ENCODE measurements at regions not wholly inside any gene's neighbourhood (a gene's known extent, or its start where the extent isn't known, plus 50 kb on each side); places are given as distances from the start of the nearest gene placed in this dataset.

- Histone ChIP-seq H3K9me3 (no peaks in the 10 kb centered on the region), H3K4me3 (ENCODE audit: low read depth, low read length) (no peak overlapping the region), H3K27me3 (replicated peaks; ENCODE audit: control insufficient read depth, insufficient read depth, low read length) (no peaks in the 10 kb centered on the region; the same call in 1 of the 2 replicates), H3K4me1 (peaks cover 5% of the 10 kb centered on the region; the same call in 1 of the 2 replicates), H3K36me3 (ENCODE audit: control insufficient read depth, insufficient read depth, low read length) (no peaks in the 10 kb centered on the region)
- ChIA-PET CTCF (no interaction called here), POLR2A (no interaction called here)
- TF ChIP-seq CTCF (IDR thresholded peaks at IDR 0.05; ENCODE audit: insufficient read depth in 1 of 2, low read depth in 1 of 2, low read length in 1 of 2, severe bottlenecking in 1 of 2, unreplicated experiment in 1 of 2) = no peak
- H3K36me3 Mint-ChIP-seq (ENCODE audit: insufficient read depth, unreplicated experiment) = no peaks in the 10 kb centered on the region
- no peaks in the 10 kb centered on the region for H3K9me3 Mint-ChIP-seq (ENCODE audit: unreplicated experiment)
- peaks cover 19% of the 10 kb centered on the region for H3K27me3 Mint-ChIP-seq (ENCODE audit: insufficient read depth, unreplicated experiment)
- DNase-seq = no peak
- H3K27ac Mint-ChIP-seq (ENCODE audit: unreplicated experiment) = peak overlapping the region; percentile 35
- H3K4me3 Mint-ChIP-seq (ENCODE audit: unreplicated experiment) = no peak overlapping the region
- no TSS peak for BruUV-seq (replicated peaks)
- intact Hi-C loops (cut with micrococcal nuclease; ENCODE audit: unreplicated experiment) = no loop called here
- no peaks in the 10 kb centered on the region for H3K4me1 Mint-ChIP-seq (ENCODE audit: low read depth, unreplicated experiment)
Measured at GRCh38 chr14:38838979-38839323, 264.1 kb downstream of the SEC23A start.

GRCh38 chr14:38838049-38838978 lies 264.7 kb downstream of the SEC23A start:
- Histone ChIP-seq H3K9me3 (no peaks in the 10 kb centered on the region), H3K4me1 (peaks cover 5% of the 10 kb centered on the region; the same call in 1 of the 2 replicates), H3K4me3 (ENCODE audit: low read depth, low read length) (no peak overlapping the region), H3K36me3 (ENCODE audit: control insufficient read depth, insufficient read depth, low read length) (no peaks in the 10 kb centered on the region), H3K27me3 (replicated peaks; ENCODE audit: control insufficient read depth, insufficient read depth, low read length) (no peaks in the 10 kb centered on the region; the same call in 1 of the 2 replicates)
- Mint-ChIP-seq H3K4me1 (ENCODE audit: low read depth, unreplicated experiment) (no peaks in the 10 kb centered on the region), H3K36me3 (ENCODE audit: insufficient read depth, unreplicated experiment) (no peaks in the 10 kb centered on the region), H3K27me3 (ENCODE audit: insufficient read depth, unreplicated experiment) (peaks cover 19% of the 10 kb centered on the region), H3K4me3 (ENCODE audit: unreplicated experiment) (no peak overlapping the region), H3K27ac (ENCODE audit: unreplicated experiment) (peak overlapping the region; percentile 35), H3K9me3 (ENCODE audit: unreplicated experiment) (no peaks in the 10 kb centered on the region)
- CTCF ChIA-PET = no interaction called here
- BruUV-seq (replicated peaks) = no TSS peak
- POLR2A ChIA-PET = no interaction called here
- intact Hi-C loops (cut with micrococcal nuclease; ENCODE audit: unreplicated experiment) = no loop called here
- no peak for TF ChIP-seq CTCF (IDR thresholded peaks at IDR 0.05; ENCODE audit: insufficient read depth in 1 of 2, low read depth in 1 of 2, low read length in 1 of 2, severe bottlenecking in 1 of 2, unreplicated experiment in 1 of 2)
- no peak for DNase-seq

- Histone ChIP-seq H3K36me3 (ENCODE audit: control insufficient read depth, insufficient read depth, low read length) (no peaks in the 10 kb centered on the region), H3K27me3 (replicated peaks; ENCODE audit: control insufficient read depth, insufficient read depth, low read length) (no peaks in the 10 kb centered on the region; the same call in 1 of the 2 replicates), H3K9me3 (no peaks in the 10 kb centered on the region), H3K4me3 (ENCODE audit: low read depth, low read length) (no peak overlapping the region), H3K4me1 (peaks cover 5% of the 10 kb centered on the region; the same call in 1 of the 2 replicates)
- H3K27ac Mint-ChIP-seq (ENCODE audit: unreplicated experiment) = no peak overlapping the region
- no peak for TF ChIP-seq CTCF (IDR thresholded peaks at IDR 0.05; ENCODE audit: insufficient read depth in 1 of 2, low read depth in 1 of 2, low read length in 1 of 2, severe bottlenecking in 1 of 2, unreplicated experiment in 1 of 2)
- H3K27me3 Mint-ChIP-seq (ENCODE audit: insufficient read depth, unreplicated experiment) = peaks cover 23% of the 10 kb centered on the region
- H3K4me1 Mint-ChIP-seq (ENCODE audit: low read depth, unreplicated experiment) = no peaks in the 10 kb centered on the region
- intact Hi-C loops (cut with micrococcal nuclease; ENCODE audit: unreplicated experiment) = no loop called here
- H3K9me3 Mint-ChIP-seq (ENCODE audit: unreplicated experiment) = no peaks in the 10 kb centered on the region
- BruUV-seq (replicated peaks) = no TSS peak
- no peak overlapping the region for H3K4me3 Mint-ChIP-seq (ENCODE audit: unreplicated experiment)
- ChIA-PET POLR2A (no interaction called here), CTCF (no interaction called here)
- H3K36me3 Mint-ChIP-seq (ENCODE audit: insufficient read depth, unreplicated experiment) = no peaks in the 10 kb centered on the region
- no peak for DNase-seq
Measured at GRCh38 chr14:38837343-38838048, 265.5 kb downstream of the SEC23A start.

Measured in Caco-2 (cell line).